CD4-positive, alpha-beta T cell (primary cell): ENCODE measurements at regions not wholly inside any gene's neighbourhood (a gene's known extent, or its start where the extent isn't known, plus 50 kb on each side); places are given as distances from the start of the nearest gene placed in this dataset.

Experiments
- ATAC-seq: fragments of 200-7000 bp; cut with Tn5 transposase; one replicate; pipeline ENCODE4 v1.10.0; 2022; ENCODE audit warnings: mild to moderate bottlenecking; ENCODE audit not compliant: poor library complexity
- CTCF ChIA-PET: fragments of 350-600 bp; sonication (Branson Sonifier 250); formaldehyde crosslinking; loops from one replicate; lab custom pipeline; 2021; ENCODE audit warnings: antibody characterized with exemption, inconsistent platforms; lab: Charles Lee
- POLR2A ChIA-PET: fragments of 350-600 bp; sonication (Branson Sonifier 250); formaldehyde crosslinking; loops from one replicate; lab custom pipeline; 2021; ENCODE audit warnings: antibody characterized with exemption, inconsistent platforms; lab: Charles Lee
- DNase-seq, 14 experiments: peaks; one replicate each; pipeline ENCODE4 v3.0.0-alpha.2; 2013 to 2020; ENCODE audit warnings: mixed read lengths in 2 of 14
- H3K27ac ChIP-seq, 2 donors: one replicate each; pipeline versions ENCODE4 v1.5.1 to v1.7.0; 2013; ENCODE audit warnings: low read length in 2 of 2, low read depth in 1 of 2, mild to moderate bottlenecking in 1 of 2
- H3K27me3 ChIP-seq, 2 experiments: 1 replicate in 1 of 2; 2 replicates in 1 of 2; pipeline versions ENCODE4 v1.6.1 to v1.7.0; 2013; ENCODE audit warnings: low read length in 2 of 2, control low read depth in 1 of 2, mild to moderate bottlenecking in 1 of 2, moderate library complexity in 1 of 2; ENCODE audit not compliant: insufficient read depth in 2 of 2, control insufficient read depth in 1 of 2
- H3K36me3 ChIP-seq: one replicate; pipeline ENCODE4 v1.6.1; 2013; ENCODE audit warnings: low read length, control low read depth; ENCODE audit not compliant: insufficient read depth
- H3K4me1 ChIP-seq: one replicate; pipeline ENCODE4 v1.6.1; 2013; ENCODE audit warnings: low read length, control low read depth; ENCODE audit not compliant: insufficient read depth
- H3K4me3 ChIP-seq: one replicate; pipeline ENCODE4 v1.5.1; 2013; ENCODE audit warnings: mild to moderate bottlenecking, low read length, moderate library complexity
- H3K9me3 ChIP-seq, 2 experiments: 1 replicate in 1 of 2; 2 replicates in 1 of 2; pipeline versions ENCODE4 v1.6.1 to v1.7.0; 2013; ENCODE audit warnings: low read length in 2 of 2, mild to moderate bottlenecking in 2 of 2, control low read depth in 1 of 2, moderate library complexity in 1 of 2; ENCODE audit not compliant: control insufficient read depth in 1 of 2, insufficient read depth in 1 of 2
- H3K27ac Mint-ChIP-seq: one replicate; pipeline ENCODE4 v1.8.0; 2020; ENCODE audit warnings: mixed read lengths
- H3K27me3 Mint-ChIP-seq: one replicate; pipeline ENCODE4 v1.8.0; 2021; ENCODE audit warnings: mixed read lengths
- H3K36me3 Mint-ChIP-seq: one replicate; pipeline ENCODE4 v1.8.0; 2021; ENCODE audit warnings: low read depth, mixed read lengths
- H3K4me1 Mint-ChIP-seq: one replicate; pipeline ENCODE4 v1.8.0; 2021; ENCODE audit warnings: low read depth, mixed read lengths
- H3K4me3 Mint-ChIP-seq: one replicate; pipeline ENCODE4 v1.8.0; 2020; ENCODE audit warnings: mild to moderate bottlenecking, mixed read lengths
- H3K9me3 Mint-ChIP-seq: one replicate; pipeline ENCODE4 v1.8.0; 2020; ENCODE audit warnings: mixed read lengths
- CTCF ChIP-seq: fragments of 200-600 bp; IDR thresholded peaks from one replicate; pipeline ENCODE4 v1.8.0; 2022; ENCODE audit warnings: antibody characterized with exemption, mild to moderate bottlenecking
- intact Hi-C, 2 experiments: fragments of 100-400 bp; cut with DNase I in 1 of 2; cut with micrococcal nuclease in 1 of 2; formaldehyde crosslinking; loops; one replicate each; pipeline versions ENCODE4 v1.15.1 to v1.9.0; 2023 to 2025; cut with DNase I, micrococcal nuclease

- CTCF ChIA-PET: no interaction called here
- Mint-ChIP-seq H3K4me3 (no peak overlapping the region), H3K27ac (no peak overlapping the region), H3K27me3 (peaks cover 8% of the 10 kb centered on the region), H3K36me3 (no peaks in the 10 kb centered on the region), H3K4me1 (peaks cover 15% of the 10 kb centered on the region), H3K9me3 (no peaks in the 10 kb centered on the region)
- DNase-seq (peak in 2 of 14 experiments; percentile 47 to 59), ATAC-seq (no peak)
- H3K27ac ChIP-seq: no peak overlapping the region
- intact Hi-C loops: no loop called here
- POLR2A ChIA-PET: no interaction called here
- peaks cover 5% of the 10 kb centered on the region for H3K4me1 ChIP-seq
- no peaks in the 10 kb centered on the region for H3K9me3 ChIP-seq
- H3K36me3 ChIP-seq: no peaks in the 10 kb centered on the region
- peaks cover 0 to 3% of the 10 kb centered on the region in 2 experiments for H3K27me3 ChIP-seq
- no peak overlapping the region for H3K4me3 ChIP-seq
- no peak for TF ChIP-seq CTCF
Observed at GRCh38 chr20:19932170-19932667, 84.9 kb upstream of the NAA20 start.

GRCh38 chr20:19934792-19935491 lies 82.2 kb upstream of the NAA20 start:
- no peaks in the 10 kb centered on the region for H3K9me3 Mint-ChIP-seq
- H3K4me3 Mint-ChIP-seq: peak overlapping the region; percentile 0
- H3K27me3 Mint-ChIP-seq: peaks cover 12% of the 10 kb centered on the region
- Histone ChIP-seq H3K27ac (no peak overlapping the region), H3K4me3 (peak overlapping the region; percentile 20), H3K27me3 (peaks cover 0 to 3% of the 10 kb centered on the region in 2 experiments), H3K4me1 (peaks cover 15% of the 10 kb centered on the region), H3K9me3 (no peaks in the 10 kb centered on the region), H3K36me3 (no peaks in the 10 kb centered on the region)
- TF ChIP-seq CTCF: no peak
- CTCF ChIA-PET: no interaction called here
- peaks cover 32% of the 10 kb centered on the region for H3K4me1 Mint-ChIP-seq
- no peak overlapping the region for H3K27ac Mint-ChIP-seq
- no peak for ATAC-seq
- POLR2A ChIA-PET: no interaction called here
- H3K36me3 Mint-ChIP-seq: no peaks in the 10 kb centered on the region
- DNase-seq: peak in 3 of 14 experiments; percentile 35 to 73 (median 62)
- intact Hi-C loops: no loop called here

- ATAC-seq: no peak
- DNase-seq: no peak
- Mint-ChIP-seq H3K36me3 (no peaks in the 10 kb centered on the region), H3K4me3 (no peak overlapping the region), H3K9me3 (no peaks in the 10 kb centered on the region), H3K27ac (no peak overlapping the region), H3K27me3 (peaks cover 12% of the 10 kb centered on the region), H3K4me1 (peaks cover 32% of the 10 kb centered on the region)
- Histone ChIP-seq H3K4me3 (no peak overlapping the region), H3K27me3 (peaks cover 0 to 3% of the 10 kb centered on the region in 2 experiments), H3K9me3 (no peaks in the 10 kb centered on the region), H3K36me3 (no peaks in the 10 kb centered on the region), H3K4me1 (peaks cover 15% of the 10 kb centered on the region), H3K27ac (no peak overlapping the region)
- ChIA-PET POLR2A (no interaction called here), CTCF (no interaction called here)
- intact Hi-C loops: no loop called here
- no peak for TF ChIP-seq CTCF
Observed at GRCh38 chr20:19935842-19936241, 81.3 kb upstream of the NAA20 start.
